ENCODE measurements at regions not wholly inside any gene's neighbourhood (a gene's known extent, or its start where the extent isn't known, plus 50 kb on each side); places are given as distances from the start of the nearest gene placed in this dataset.

DNA sequence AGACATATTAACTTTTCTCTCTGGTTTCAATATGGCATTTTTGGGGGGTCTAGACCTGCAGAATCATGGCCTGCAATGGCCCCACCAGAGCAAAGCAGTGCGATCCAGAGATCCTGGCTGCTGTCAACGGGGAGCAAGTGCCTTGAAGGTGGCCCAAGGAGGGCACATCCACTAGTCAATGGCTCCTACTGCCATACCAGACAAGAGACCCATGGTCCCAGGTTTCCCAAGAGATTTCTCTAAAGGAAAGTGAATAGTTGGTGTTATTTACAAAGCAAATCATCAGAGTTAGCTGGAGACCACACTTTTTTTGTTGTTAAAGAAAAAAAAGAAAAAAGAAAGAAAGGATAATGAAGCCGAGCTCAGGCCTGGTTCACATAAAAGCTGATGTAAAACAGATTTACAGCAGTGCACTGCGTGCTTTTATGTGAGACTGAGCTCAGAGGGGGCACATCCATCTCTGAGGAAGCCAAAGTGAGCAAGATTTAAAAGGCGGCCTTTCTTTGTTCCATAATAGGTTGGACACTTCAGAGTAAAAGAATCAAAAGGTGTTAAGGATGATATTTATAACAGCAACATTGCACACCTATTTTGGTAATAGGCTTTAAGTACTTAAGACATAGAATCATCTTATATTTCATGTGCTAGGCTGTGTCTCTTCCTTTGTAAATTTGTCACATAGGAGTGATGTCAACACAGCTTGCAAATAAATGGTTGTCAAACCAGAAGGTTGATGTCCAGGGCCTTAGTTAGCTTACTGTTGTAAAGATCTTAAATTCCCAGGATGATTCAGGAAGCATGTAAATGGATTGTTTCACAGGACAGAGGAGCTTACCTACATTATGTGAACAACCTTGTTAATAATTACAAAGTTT lies 201.3 kb upstream of the NTM start:
- Histone ChIP-seq H3K4me3 (replicated peaks; ENCODE audit: low read depth, low read length) (no peak overlapping the region), H3K27me3 (replicated peaks; ENCODE audit: control insufficient read depth, insufficient read depth, low read length) (no peaks in the 10 kb centered on the region), H3K36me3 (ENCODE audit: control insufficient read depth, insufficient read depth, low read length) (no peaks in the 10 kb centered on the region)
- no peak for DNase-seq (ENCODE audit: extremely low read depth, insufficient read length)
- TF ChIP-seq, protein P1, sequence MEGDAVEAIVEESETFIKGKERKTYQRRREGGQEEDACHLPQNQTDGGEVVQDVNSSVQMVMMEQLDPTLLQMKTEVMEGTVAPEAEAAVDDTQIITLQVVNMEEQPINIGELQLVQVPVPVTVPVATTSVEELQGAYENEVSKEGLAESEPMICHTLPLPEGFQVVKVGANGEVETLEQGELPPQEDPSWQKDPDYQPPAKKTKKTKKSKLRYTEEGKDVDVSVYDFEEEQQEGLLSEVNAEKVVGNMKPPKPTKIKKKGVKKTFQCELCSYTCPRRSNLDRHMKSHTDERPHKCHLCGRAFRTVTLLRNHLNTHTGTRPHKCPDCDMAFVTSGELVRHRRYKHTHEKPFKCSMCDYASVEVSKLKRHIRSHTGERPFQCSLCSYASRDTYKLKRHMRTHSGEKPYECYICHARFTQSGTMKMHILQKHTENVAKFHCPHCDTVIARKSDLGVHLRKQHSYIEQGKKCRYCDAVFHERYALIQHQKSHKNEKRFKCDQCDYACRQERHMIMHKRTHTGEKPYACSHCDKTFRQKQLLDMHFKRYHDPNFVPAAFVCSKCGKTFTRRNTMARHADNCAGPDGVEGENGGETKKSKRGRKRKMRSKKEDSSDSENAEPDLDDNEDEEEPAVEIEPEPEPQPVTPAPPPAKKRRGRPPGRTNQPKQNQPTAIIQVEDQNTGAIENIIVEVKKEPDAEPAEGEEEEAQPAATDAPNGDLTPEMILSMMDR (IDR thresholded peaks at IDR 0.05; ENCODE audit: insufficient read depth, low read length, poor library complexity, severe bottlenecking) = no peak

DNA sequence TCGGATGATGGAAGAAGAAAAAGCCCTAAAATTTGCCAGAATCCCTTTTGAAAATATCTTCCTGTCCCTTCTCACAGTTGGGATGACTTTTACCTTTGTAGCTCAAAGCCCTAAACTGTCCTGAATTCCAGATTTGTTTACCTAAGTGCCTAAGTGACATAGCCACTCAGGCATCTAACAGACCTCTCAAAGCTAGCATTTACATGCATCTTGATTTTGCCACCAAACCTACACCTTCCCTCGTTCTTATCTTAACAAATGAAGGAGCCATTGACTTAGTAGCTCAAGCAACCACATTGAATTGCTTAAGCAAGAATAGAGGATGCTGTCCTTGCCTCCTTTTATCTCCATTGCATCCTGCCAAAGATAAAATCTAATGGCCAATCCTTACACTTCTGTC lies 198.4 kb upstream of the NTM start:
- TF ChIP-seq, protein P1 (IDR thresholded peaks at IDR 0.05; ENCODE audit: insufficient read depth, low read length, poor library complexity, severe bottlenecking) = no peak
- Histone ChIP-seq H3K27me3 (replicated peaks; ENCODE audit: control insufficient read depth, insufficient read depth, low read length) (no peaks in the 10 kb centered on the region), H3K4me3 (replicated peaks; ENCODE audit: low read depth, low read length) (no peak overlapping the region), H3K36me3 (ENCODE audit: control insufficient read depth, insufficient read depth, low read length) (no peaks in the 10 kb centered on the region)
- DNase-seq (ENCODE audit: extremely low read depth, insufficient read length) = no peak

DNA sequence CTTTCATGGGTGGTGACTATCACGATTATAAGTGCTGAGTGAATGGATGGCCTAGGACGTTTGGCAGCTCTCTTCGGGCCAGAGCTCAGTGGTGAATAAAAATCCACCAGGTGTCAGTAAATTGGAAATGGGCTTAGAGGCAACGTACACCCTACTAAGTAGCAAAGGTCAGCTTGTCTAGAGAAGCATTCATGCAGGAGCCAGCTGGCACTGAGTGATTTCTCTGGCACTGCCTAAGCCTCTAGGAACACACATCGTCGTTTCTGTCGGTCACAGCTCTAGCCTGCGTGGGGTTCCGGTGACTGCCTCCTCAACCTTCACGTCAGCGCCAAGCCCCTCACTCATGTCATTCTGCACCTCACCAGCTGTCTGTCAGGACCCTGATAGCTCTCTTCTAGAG lies 192.4 kb upstream of the NTM start:
- H3K4me3 ChIP-seq (replicated peaks; ENCODE audit: low read depth, low read length) = no peak overlapping the region
- no peaks in the 10 kb centered on the region; the same call in 1 of the 2 replicates for H3K27me3 ChIP-seq (replicated peaks; ENCODE audit: control insufficient read depth, insufficient read depth, low read length)
- TF ChIP-seq, protein P1 (IDR thresholded peaks at IDR 0.05; ENCODE audit: insufficient read depth, low read length, poor library complexity, severe bottlenecking) = no peak
- H3K36me3 ChIP-seq (ENCODE audit: control insufficient read depth, insufficient read depth, low read length) = no peaks in the 10 kb centered on the region
- no peak for DNase-seq (ENCODE audit: extremely low read depth, insufficient read length)

DNA sequence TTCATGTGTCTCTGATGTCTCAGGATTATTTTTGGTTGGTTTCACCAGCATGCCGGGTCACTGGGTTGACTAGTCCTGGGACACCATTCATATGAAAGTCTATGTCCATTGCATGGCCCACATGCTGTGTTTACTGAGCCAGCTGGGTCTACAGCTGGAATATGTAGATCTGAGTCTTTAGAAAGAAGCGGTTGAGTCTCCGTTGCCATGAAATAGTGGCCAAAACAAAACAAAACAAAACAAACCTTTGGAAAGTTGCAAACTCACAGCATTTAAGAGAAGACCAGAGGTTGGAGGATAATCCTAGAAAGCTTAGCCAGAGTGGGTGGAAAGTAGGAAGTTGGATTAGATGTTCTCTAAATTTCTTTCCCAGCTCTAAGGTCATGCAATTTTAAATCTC lies 191.8 kb upstream of the NTM start:
- no peaks in the 10 kb centered on the region for H3K36me3 ChIP-seq (ENCODE audit: control insufficient read depth, insufficient read depth, low read length)
- no peak for DNase-seq (ENCODE audit: extremely low read depth, insufficient read length)
- TF ChIP-seq, protein P1 (IDR thresholded peaks at IDR 0.05; ENCODE audit: insufficient read depth, low read length, poor library complexity, severe bottlenecking) = no peak
- no peak overlapping the region for H3K4me3 ChIP-seq (replicated peaks; ENCODE audit: low read depth, low read length)
- no peaks in the 10 kb centered on the region; the same call in 1 of the 2 replicates for H3K27me3 ChIP-seq (replicated peaks; ENCODE audit: control insufficient read depth, insufficient read depth, low read length)

DNA sequence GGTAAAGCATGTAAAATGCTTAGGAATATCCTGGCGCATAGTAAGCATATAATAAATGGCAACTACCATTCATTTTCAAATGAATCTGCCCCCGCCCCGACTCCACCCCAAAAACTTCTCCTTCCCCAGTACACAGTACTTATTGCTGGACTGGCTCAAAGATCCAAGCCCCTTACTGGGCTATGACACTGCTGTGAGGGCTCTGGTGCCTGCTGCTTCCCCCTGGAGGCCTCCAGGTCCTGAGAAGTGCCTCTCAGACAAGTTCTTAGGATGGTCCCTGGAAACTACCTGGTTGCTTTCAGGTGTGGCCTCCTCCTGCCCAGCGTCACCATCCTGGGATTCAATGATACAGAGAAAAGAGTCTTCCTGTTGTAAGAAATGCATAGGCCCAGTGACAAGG lies 190.6 kb upstream of the NTM start:
- no peak for DNase-seq (ENCODE audit: extremely low read depth, insufficient read length)
- Histone ChIP-seq H3K36me3 (ENCODE audit: control insufficient read depth, insufficient read depth, low read length) (no peaks in the 10 kb centered on the region), H3K4me3 (replicated peaks; ENCODE audit: low read depth, low read length) (no peak overlapping the region), H3K27me3 (replicated peaks; ENCODE audit: control insufficient read depth, insufficient read depth, low read length) (no peaks in the 10 kb centered on the region; the same call in 1 of the 2 replicates)
- TF ChIP-seq, protein P1 (IDR thresholded peaks at IDR 0.05; ENCODE audit: insufficient read depth, low read length, poor library complexity, severe bottlenecking) = no peak

All from GM06990 (cell line).